HG03439 (cell line): ENCODE measurements at regions not wholly inside any gene's neighbourhood (a gene's known extent, or its start where the extent isn't known, plus 50 kb on each side); places are given as distances from the start of the nearest gene placed in this dataset.

ENCODE experiments used
- ATAC-seq: cut with Tn5 transposase; IDR thresholded peaks from one replicate; pipeline ENCODE4 v1.9.1; 2021; ENCODE audit warnings: mild to moderate bottlenecking, moderate library complexity; ENCODE audit not compliant: unreplicated experiment

DNA sequence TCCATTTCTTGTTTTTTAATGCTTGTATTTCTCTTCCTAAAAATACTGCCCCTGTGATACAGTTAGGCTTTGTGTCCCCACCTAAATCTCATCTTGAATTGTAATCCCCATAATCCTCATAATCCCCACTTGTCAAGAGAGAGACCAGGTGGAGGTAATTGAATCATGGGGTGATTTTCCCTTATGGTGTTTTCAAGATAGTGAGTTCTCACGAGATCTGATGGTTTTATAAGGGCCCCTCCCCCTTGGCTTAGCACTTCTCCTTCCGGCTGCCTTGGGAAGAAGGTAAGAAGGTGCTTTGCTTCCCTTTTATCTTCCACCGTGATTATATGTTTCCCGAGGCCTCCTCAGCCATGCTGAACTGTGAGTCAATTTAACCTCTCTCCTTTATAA lies 227.4 kb downstream of the MAN2A1 start:
- no peak for ATAC-seq

DNA sequence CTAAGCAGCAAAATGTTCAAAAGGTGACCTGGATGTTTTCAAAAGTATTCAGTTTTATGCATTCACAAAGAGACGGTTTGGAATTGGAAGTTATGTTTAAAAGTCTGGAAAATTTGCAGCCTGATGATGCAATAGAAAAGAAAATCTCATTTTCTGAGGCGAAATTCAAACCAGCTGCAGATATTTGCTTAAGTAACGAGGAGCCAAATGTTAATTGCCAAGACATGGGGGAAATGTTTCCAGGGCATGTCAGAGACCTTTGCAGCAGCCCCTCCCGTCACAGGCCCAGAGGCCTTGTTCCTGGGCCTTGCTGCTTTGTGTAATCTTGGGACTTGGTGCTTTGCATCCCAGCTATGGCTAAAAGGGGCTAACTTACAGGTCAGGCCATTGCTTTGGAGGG lies 228.2 kb downstream of the MAN2A1 start:
- no peak for ATAC-seq

DNA sequence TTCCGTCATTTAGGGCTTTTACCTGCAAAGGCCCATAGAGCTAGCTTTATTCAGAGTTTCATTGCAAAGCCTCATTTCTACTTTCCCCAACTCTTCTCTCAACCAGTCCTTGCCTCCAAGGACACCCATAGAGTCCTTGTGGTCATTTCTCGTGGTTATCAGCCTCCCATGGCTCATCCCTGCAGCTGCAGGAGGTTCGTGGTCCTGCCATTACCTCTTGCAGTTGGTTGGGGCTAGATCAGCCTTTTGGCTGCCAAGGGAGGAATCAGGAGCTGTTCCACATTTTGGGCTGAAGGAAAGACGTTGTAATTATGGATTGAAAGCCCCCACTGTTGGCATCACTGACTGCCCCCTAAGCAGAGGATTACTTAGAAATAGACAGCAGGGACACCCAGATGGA lies 231.0 kb downstream of the MAN2A1 start:
- ATAC-seq, result no peak

DNA sequence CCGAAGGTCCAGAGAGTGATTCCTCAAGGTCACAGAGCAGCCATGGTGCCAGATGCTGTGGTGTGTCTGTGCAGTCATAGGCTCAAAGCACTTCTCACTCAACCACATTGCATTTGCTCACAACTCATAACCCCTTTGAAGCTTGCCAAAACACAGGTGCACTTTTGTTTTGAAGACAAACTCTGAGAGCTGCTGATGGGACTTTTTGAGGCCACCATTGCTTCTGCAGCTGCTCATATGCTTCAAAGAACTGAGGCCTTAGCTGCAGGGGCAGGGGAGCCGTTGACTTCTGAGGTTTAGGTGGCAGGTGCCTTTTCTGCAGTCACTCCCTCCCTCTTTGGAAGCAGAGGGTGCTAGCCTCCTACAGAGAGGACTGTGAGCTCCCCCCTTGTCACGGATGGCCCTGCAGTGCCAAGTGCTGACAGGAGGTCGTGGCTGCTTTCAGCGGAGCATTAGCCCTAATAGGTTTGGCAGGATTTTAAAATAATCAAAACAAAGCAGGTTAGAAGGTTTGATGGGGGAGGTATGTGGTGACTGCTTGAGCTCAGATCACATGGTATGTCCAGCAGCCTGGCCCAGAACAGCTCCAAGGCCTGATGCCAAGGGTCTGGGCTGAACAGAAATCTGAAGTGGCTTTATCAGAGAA lies 232.1 kb downstream of the MAN2A1 start:
- ATAC-seq, result peak; percentile 44

GRCh38 chr5:109922381-109922995 lies 232.8 kb downstream of the MAN2A1 start:
- no peak for ATAC-seq

- no peak for ATAC-seq
Measured at GRCh38 chr5:109923205-109923604, 233.5 kb downstream of the MAN2A1 start.

DNA sequence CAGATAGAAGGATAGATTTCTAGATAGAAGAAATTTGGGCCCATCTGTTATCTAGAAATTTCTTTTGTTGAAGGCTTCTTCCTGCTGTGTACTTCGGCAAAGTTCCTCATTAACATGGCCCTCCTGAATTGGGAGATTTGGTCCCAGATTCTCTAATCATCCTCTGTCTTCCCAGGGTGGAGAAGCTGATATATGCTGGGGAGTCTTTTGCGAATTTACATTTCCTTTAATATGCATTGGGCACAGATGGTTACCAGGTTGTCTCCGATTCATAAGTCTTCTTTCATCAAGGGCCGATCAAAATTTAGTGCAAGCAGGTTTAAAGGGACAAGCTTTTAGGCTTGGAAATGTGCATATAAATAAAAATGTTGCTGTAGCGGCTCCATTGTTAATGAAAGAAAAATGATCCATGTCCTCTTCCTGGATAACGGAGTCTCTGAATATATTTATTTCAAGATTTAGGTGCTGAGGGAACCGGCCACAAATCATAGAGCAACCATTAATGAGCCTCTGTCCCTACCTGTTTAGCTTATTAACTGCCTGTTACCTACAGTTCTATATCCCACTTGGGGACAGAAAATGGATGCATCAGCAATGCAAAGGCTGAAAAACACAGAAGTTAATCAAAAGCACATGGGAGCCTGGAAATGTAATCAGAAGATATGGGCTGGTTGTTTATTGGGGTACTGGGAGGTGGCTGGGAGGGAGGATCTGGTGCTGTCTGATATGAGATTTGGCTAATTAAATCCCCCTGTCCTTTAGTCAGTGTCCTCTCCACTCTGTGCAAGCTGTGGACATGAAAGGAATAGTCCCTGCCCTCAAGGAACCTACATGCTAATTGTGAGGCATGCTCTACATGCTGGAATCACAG lies 234.7 kb downstream of the MAN2A1 start:
- no peak for ATAC-seq

DNA sequence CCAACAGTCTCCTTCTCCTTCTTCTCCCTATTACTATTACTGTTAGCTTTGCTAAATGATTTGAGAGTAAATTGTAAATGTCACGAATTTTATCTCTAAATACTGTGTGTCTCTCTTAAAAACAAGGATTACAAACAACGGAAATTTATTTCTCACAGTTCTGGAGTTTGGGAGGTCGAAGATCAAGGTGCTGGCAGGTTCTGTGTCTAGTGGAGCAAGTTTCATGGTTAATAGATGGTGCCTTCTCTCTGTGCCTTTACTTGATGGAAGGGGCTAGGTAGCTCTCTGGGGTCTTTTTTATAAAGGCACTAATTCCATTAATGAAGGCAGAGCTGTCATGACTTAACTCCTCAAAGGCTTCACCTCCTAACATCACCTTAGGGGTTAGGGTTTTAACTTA lies 237.9 kb downstream of the MAN2A1 start:
- ATAC-seq, result no peak

DNA sequence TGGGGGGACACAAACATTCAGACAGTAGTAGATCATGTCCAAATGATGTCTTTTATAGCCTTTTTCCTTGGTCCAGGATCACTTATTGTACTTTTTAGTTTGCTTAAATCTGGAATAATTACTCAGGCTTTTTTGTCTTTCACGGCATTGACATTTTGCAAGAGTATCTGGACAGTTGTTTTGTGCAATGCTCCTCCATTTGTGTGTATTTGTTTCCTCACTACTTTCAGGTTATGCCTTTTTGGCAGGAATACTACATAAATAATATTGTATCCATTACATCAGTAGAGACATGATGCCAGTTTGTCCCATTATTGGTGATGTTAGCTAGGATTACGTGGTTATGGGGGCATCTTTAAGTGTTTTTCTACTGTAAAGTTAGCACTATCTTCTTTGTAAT lies 238.3 kb downstream of the MAN2A1 start:
- no peak for ATAC-seq

- ATAC-seq, result no peak
Measured at GRCh38 chr5:109928811-109929210, 239.1 kb downstream of the MAN2A1 start.

DNA sequence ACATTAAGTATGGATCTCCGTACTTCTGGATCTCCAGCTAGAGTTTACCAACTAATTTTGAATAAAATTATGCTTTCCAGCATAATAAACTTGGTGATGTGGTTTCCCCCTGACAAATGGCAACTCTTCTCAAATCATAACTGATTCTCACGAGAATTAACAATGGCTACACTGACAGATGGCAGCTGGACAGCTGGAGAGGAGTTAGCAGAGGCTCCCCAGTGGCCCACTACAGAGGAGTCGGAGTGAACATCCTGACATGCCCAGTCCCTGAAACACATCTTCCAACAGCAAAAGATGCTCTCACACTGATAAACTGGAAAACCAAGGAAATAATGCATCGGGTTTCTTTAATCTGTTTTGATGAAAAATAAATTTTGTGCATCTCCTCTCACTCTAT lies 239.6 kb downstream of the MAN2A1 start:
- no peak for ATAC-seq

GRCh38 chr5:109929911-109930310 lies 240.2 kb downstream of the MAN2A1 start:
- no peak for ATAC-seq

DNA sequence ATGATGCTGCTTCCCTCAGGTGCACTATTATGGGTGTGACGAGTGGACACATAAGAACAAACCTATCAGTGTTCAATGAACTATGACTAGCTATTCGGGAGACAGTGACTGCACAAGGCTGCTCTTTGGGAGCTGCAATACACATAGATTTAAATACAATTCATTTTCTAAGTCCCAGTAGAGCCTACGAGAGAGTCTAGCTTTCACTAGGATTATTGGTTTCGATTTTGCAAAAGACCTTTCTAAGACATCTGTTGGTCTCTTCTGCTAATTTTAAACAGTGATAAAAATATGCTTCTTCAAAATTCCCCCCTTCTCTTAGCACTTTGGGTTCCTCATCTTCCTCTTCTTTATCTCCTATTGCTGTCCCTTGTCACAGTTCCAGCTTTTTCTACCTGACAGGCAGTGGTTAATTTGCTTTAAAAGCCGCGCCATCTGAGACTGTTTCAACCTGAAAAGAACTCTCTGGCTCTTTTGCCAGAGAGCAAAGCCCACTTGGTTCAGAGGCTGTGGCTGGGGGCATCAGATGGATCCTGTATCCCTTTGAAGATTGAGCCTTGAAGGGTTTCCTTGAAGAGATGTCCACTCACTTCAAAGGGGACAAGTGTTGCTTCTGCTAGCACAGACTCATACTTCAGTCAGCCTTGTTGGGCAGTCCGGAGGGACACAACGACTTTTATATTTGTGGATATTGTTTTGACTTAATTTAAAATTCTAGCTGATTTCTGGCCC lies 241.5 kb downstream of the MAN2A1 start:
- no peak for ATAC-seq

DNA sequence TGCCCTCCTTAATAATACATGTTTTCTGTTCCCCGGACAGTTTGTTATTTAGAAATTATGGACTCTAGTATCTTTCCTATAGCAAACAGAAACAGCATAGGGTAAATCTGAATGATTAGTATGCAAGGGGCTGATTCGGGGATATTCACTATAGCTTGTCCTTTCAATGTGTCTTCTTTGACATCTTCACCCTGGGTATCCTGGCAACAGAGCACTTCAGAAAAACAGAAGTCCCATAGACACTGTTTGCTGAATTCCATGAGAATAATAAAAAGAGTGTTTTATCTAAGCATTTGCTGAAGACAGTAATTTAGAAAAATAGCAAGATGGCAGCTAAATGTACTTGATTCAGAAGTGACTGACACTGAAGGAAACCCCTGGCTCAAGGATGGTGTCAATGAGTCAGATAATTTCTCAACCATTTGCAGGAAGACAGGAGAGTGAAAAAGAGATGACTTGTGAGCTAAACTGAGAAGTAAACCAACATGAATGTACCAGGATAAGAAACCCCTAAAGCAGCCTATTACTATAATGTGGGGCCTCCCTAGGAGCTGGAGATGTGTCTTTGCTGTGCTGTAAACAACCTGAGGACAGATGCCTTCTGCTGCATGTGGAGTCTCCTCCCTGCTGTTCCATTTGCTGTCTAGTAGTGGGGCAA lies 246.2 kb downstream of the MAN2A1 start:
- no peak for ATAC-seq

- ATAC-seq, result peak; percentile 96
Measured at GRCh38 chr5:109936996-109937395, 247.3 kb downstream of the MAN2A1 start.

DNA sequence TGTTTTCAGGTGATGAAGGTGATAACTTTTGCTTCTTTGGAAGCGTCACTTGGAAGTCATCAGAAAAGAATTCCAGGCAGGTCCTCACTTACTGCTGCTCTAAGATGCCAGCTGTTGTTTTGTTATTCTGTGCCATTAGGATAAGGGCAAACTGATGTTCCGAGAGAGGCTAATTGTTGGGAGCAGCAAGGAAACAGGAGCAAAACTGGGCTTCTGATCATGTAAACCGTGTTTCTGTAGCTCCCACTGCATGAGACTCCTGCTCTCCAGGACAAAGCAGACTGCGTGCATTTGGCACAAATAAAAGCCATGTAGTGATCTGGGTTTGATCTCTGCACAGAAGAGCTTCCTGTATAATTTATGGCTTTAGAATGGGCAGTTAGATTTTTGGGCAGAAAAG lies 248.2 kb downstream of the MAN2A1 start:
- ATAC-seq, result no peak

- ATAC-seq, result no peak
Measured at GRCh38 chr5:109938453-109938852, 248.7 kb downstream of the MAN2A1 start.

DNA sequence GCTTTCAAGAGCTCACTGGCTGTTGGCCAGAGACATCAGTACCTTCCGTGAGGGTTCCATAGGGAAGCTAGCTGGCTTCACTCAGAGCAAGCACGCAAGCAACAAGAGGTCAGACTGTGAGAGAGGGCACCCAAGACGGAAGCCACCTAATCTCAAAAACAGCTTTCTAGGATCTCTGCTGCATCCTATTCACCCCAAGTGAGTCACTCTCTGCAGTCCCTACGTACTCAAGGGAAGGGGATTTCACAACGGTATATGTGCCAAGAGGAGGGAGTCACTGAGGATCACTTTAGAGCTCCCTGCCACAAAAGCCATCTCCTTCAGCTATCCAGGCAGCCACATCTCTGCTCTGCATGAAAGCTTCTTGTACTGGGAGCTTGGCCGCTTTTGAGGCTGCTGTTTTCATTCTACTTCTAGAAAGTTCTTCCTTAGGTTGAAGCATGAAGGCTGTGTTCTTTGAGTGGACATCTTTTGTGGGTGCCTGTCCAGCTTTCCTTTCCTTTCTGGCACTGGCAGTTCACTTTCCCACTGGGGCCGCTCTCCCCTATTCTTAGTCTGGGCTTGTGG lies 249.5 kb downstream of the MAN2A1 start:
- ATAC-seq, result no peak

DNA sequence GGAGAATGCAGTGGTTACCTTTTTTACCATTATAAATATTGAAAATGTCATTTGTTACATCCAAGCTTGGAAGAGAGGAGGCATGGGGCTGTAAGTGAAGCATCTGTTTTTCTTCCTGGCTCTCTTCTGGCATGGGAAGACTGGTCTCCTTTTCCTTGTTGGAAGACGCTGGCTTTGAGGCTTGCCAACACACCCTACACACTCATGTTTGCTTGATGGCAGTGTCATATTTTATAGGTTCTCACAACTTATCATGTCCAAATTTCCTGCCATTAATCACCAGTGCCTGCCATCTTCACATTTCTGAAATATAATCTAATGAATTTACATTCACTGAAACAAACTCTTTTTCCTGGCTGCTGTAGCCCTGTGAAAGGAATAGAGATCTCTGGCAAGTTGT lies 252.9 kb downstream of the MAN2A1 start:
- no peak for ATAC-seq

DNA sequence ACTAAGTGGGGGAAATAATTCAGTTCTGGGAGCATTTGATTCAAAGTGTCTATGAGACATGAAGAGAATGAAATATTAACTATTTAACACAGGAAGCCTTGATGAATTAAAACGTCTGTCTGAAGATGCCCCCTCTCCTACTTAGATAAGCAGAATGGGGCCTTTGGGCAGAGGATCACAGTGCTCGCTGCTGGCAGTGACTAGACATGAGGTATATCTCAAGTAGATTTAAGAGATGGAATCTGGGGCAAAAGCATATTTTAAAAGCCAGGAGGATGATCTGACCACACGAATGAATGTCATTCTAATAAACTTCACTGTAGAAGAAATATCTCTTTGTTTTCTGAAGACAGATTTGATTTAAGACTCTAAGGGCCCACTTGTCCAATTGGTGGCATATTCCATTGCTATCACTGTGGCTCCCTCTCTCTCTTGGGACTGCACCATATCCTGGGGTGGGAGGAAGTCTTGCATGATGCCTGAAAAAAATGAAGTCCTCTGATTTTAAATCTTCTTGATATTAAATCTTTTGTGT lies 254.0 kb downstream of the MAN2A1 start:
- ATAC-seq, result no peak
